ENCODE measurements at regions not wholly inside any gene's neighbourhood (a gene's known extent, or its start where the extent isn't known, plus 50 kb on each side); places are given as distances from the start of the nearest gene placed in this dataset.

DNA sequence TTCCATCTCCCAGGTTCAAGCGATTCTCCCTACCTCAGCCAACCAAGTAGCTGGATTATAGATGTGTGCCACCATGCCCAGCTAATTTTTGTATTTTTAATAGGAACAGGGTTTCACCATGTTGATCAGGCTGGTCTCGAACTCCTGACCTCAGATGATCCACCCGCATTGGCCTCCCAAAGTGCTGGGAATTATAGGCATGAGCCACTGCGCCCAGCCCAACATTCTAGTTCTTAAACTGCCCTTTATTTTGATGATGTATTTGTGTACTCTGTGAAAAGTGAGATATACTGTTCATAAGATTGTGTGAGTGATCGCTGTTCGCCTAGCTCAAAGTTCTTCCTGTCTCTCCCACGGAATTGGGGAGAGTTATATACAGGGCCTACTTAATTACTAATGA lies 93.1 kb downstream of the HFE start:
- TF ChIP-seq, protein P1, sequence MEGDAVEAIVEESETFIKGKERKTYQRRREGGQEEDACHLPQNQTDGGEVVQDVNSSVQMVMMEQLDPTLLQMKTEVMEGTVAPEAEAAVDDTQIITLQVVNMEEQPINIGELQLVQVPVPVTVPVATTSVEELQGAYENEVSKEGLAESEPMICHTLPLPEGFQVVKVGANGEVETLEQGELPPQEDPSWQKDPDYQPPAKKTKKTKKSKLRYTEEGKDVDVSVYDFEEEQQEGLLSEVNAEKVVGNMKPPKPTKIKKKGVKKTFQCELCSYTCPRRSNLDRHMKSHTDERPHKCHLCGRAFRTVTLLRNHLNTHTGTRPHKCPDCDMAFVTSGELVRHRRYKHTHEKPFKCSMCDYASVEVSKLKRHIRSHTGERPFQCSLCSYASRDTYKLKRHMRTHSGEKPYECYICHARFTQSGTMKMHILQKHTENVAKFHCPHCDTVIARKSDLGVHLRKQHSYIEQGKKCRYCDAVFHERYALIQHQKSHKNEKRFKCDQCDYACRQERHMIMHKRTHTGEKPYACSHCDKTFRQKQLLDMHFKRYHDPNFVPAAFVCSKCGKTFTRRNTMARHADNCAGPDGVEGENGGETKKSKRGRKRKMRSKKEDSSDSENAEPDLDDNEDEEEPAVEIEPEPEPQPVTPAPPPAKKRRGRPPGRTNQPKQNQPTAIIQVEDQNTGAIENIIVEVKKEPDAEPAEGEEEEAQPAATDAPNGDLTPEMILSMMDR (IDR thresholded peaks at IDR 0.05) = no peak
- no peak for TF ChIP-seq ZFX (IDR thresholded peaks at IDR 0.05; ENCODE audit: borderline replicate concordance)

All from 22Rv1 (cell line).